ENCODE measurements at regions not wholly inside any gene's neighbourhood (a gene's known extent, or its start where the extent isn't known, plus 50 kb on each side); places are given as distances from the start of the nearest gene placed in this dataset.

DNA sequence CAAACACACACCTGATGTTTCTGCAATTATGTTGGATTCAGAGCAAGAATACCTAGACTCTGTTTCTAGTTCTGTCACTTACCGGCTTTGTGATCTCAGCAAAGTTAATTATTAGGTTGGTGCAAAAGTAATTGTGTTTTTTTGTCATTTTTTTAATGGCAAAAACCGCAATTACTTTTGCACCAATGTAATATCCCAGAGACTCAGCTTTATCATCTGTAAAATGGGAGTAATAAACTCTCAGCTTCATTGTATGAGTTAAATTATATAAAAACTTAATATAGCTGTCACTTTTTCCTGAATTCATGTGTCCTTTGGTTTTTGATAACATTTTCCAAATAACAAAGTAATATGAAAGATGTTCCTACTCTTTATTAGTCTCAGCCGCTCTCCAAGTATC, 251.7 kb downstream of the TRIB2 start:
- Histone ChIP-seq H3K79me2 (ENCODE audit: control insufficient read depth in 1 of 2, insufficient read depth in 2 of 2, low read length in 2 of 2) (no peaks in the 10 kb centered on the region), H3K56ac (replicated peaks; ENCODE audit: insufficient read length, low read depth, low read length) (no peak overlapping the region), H3K79me1 (ENCODE audit: low read depth, low read length) (no peaks in the 10 kb centered on the region), H4K20me1 (replicated peaks in 1 of 2; ENCODE audit: control insufficient read depth in 1 of 2, insufficient read depth in 2 of 2, low read length in 2 of 2) (no peaks in the 10 kb centered on the region), H3K27ac (ENCODE audit: low read depth, low read length) (no peak overlapping the region), H3K23ac (ENCODE audit: insufficient read length) (no peak overlapping the region), H3K23me2 (ENCODE audit: low read depth, low read length) (no peaks in the 10 kb centered on the region), H3K14ac (ENCODE audit: insufficient read length) (no peak overlapping the region), H2BK20ac (ENCODE audit: low read length) (no peak overlapping the region), H3K18ac (ENCODE audit: extremely low read depth, low read length) (no peak overlapping the region), H3K9ac (replicated peaks in 1 of 4; ENCODE audit: extremely low read depth in 1 of 4, low read depth in 3 of 4, low read length in 3 of 4) (no peak overlapping the region), H2BK120ac (replicated peaks; ENCODE audit: low read depth, low read length) (no peak overlapping the region), H4K91ac (replicated peaks; ENCODE audit: insufficient read length, low read length) (no peak overlapping the region), H2BK5ac (ENCODE audit: low read depth, low read length) (no peak overlapping the region), H3K27me3 (replicated peaks in 1 of 4; ENCODE audit: control insufficient read depth in 3 of 4, extremely low read depth in 1 of 4, insufficient read depth in 3 of 4, low read length in 3 of 4) (no peaks in the 10 kb centered on the region), H4K8ac (ENCODE audit: extremely low read depth, insufficient read depth, low read length) (no peak overlapping the region), H3K4me2 (ENCODE audit: insufficient read depth in 1 of 2, low read depth in 2 of 2, low read length in 2 of 2) (no peak overlapping the region), H2AK5ac (ENCODE audit: low read depth, low read length) (no peak overlapping the region), H3K36me3 (ENCODE audit: control insufficient read depth in 2 of 4, insufficient read depth in 4 of 4, low read length in 3 of 4) (no peaks in the 10 kb centered on the region), H2BK15ac (ENCODE audit: low read length) (no peak overlapping the region), H4K5ac (ENCODE audit: insufficient read length, low read depth, low read length) (no peak overlapping the region), H2BK12ac (ENCODE audit: low read depth, low read length) (no peak overlapping the region), H3K9me3 (ENCODE audit: insufficient read depth in 2 of 2, low read depth in 1 of 2, low read length in 1 of 2) (no peaks in the 10 kb centered on the region; a peak in 1 of 4 replicates), H3K4me1 (replicated peaks in 1 of 4; ENCODE audit: control insufficient read depth in 3 of 4, insufficient read depth in 4 of 4, low read length in 3 of 4) (no peaks in the 10 kb centered on the region), H3K4ac (replicated peaks; ENCODE audit: insufficient read length, low read depth, low read length) (no peak overlapping the region), H2AFZ (ENCODE audit: low read length) (no peak overlapping the region), H3K4me3 (ENCODE audit: extremely low read depth in 1 of 4, insufficient read depth in 2 of 4, low read depth in 3 of 4, low read length in 4 of 4) (no peak overlapping the region)
- FAIRE-seq, result no peak
- TF ChIP-seq PHF8 (conservative IDR thresholded peaks at IDR 0.05; ENCODE audit: low read depth, low read length), result no peak
- no peak for TF ChIP-seq KDM4A (IDR thresholded peaks at IDR 0.05; ENCODE audit: low read depth, low read length, severe bottlenecking)
- TF ChIP-seq SP4 (IDR thresholded peaks at IDR 0.05; ENCODE audit: low read length), result no peak
- no peak for TF ChIP-seq POLR2A (IDR thresholded peaks at IDR 0.05; ENCODE audit: control extremely low read depth in 1 of 2, low read depth in 2 of 2, low read length in 2 of 2)
- TF ChIP-seq, protein P1, sequence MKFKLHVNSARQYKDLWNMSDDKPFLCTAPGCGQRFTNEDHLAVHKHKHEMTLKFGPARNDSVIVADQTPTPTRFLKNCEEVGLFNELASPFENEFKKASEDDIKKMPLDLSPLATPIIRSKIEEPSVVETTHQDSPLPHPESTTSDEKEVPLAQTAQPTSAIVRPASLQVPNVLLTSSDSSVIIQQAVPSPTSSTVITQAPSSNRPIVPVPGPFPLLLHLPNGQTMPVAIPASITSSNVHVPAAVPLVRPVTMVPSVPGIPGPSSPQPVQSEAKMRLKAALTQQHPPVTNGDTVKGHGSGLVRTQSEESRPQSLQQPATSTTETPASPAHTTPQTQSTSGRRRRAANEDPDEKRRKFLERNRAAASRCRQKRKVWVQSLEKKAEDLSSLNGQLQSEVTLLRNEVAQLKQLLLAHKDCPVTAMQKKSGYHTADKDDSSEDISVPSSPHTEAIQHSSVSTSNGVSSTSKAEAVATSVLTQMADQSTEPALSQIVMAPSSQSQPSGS (IDR thresholded peaks at IDR 0.05; ENCODE audit: low read length), result no peak
- no peak for TF ChIP-seq BRCA1 (IDR thresholded peaks at IDR 0.05; ENCODE audit: low read depth, low read length)
- ChIA-PET POLR2A (ENCODE audit: partially characterized antibody) (no interaction called here), CTCF (ENCODE audit: partially characterized antibody) (interaction anchor here (1.7 to 2.2 kb wide), 2 partner anchors 23 to 39 kb away, joined by 5 to 6 read pairs; no protein-coding TSS in a partner anchor)
- WGBS, 2 experiments (ENCODE audit: extremely low coverage in 1 of 2, insufficient coverage in 1 of 2, insufficient read length in 1 of 2, insufficient replicate concordance in 2 of 2, low coverage in 1 of 2, low lambda C conversion rate in 2 of 2, missing lambda C conversion rate in 1 of 2), result 92% methylated on average over 3 of the region's 3 CpGs; no CpG with 5 or more reads in 1 of the 2 experiments
- DNase-seq (ENCODE audit: low read depth in 1 of 2, low spot score in 2 of 2), result no peak

All from H1 (cell line).